HL-60 (cell line): ENCODE measurements at regions not wholly inside any gene's neighbourhood (a gene's known extent, or its start where the extent isn't known, plus 50 kb on each side); places are given as distances from the start of the nearest gene placed in this dataset.

Experiments
- GABPA ChIP-seq: IDR thresholded peaks from 2 replicates; pipeline ENCODE4 v1.6.1; 2012; ENCODE audit warnings: low read depth
- POLR2AphosphoS5 ChIP-seq: IDR thresholded peaks from 2 replicates; pipeline ENCODE4 v1.6.1; 2012; ENCODE audit warnings: low read depth
- REST ChIP-seq: IDR thresholded peaks from 2 replicates; pipeline ENCODE4 v1.6.1; 2012; ENCODE audit warnings: low read depth; ENCODE audit not compliant: insufficient replicate concordance
- TF ChIP-seq, protein P1 (sequence below): IDR thresholded peaks from one replicate; pipeline ENCODE4 v1.5.1; 2011; ENCODE audit warnings: low read length, control low read depth, inconsistent platforms; ENCODE audit not compliant: insufficient read depth

DNA sequence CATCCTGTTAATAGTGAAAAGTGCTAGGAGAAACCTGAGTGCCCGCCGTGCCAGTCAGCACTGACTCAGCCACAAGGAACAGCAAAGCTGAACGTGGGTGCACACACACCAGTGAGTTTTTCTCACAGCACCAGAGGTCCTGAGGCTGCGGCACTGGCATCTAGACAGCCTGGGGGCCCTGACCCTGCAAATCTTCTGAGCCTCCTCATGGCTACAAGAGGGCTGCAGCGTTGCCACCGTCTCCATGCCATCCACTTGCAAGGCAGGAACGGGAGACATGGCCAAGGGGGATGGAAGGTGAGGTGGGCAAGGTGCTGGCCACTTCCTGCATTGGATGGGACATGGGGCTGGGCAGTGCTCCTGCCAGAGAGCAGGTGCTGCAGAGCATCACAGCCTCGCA, 211.2 kb upstream of the SOX1 start:
- TF ChIP-seq, protein P1, sequence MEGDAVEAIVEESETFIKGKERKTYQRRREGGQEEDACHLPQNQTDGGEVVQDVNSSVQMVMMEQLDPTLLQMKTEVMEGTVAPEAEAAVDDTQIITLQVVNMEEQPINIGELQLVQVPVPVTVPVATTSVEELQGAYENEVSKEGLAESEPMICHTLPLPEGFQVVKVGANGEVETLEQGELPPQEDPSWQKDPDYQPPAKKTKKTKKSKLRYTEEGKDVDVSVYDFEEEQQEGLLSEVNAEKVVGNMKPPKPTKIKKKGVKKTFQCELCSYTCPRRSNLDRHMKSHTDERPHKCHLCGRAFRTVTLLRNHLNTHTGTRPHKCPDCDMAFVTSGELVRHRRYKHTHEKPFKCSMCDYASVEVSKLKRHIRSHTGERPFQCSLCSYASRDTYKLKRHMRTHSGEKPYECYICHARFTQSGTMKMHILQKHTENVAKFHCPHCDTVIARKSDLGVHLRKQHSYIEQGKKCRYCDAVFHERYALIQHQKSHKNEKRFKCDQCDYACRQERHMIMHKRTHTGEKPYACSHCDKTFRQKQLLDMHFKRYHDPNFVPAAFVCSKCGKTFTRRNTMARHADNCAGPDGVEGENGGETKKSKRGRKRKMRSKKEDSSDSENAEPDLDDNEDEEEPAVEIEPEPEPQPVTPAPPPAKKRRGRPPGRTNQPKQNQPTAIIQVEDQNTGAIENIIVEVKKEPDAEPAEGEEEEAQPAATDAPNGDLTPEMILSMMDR, result no peak
- TF ChIP-seq POLR2AphosphoS5, result no peak
- TF ChIP-seq GABPA, result no peak
- no peak for TF ChIP-seq REST
